ENCODE measurements at regions not wholly inside any gene's neighbourhood (a gene's known extent, or its start where the extent isn't known, plus 50 kb on each side); places are given as distances from the start of the nearest gene placed in this dataset.

GRCh38 chr6:141303907-141304306, 828.8 kb upstream of the GJE1 start:
- TF ChIP-seq CTCF (IDR thresholded peaks at IDR 0.05; ENCODE audit: low read length) (no peak), EZH2 (IDR thresholded peaks at IDR 0.05; ENCODE audit: borderline replicate concordance, low read length) (no peak)
